ENCODE measurements at regions not wholly inside any gene's neighbourhood (a gene's known extent, or its start where the extent isn't known, plus 50 kb on each side); places are given as distances from the start of the nearest gene placed in this dataset.
"Not testable (repeated sequence)": the region's sequence is repeated elsewhere in the genome, so short reads cannot be mapped to it uniquely, and the experiment has no call there.

DNA sequence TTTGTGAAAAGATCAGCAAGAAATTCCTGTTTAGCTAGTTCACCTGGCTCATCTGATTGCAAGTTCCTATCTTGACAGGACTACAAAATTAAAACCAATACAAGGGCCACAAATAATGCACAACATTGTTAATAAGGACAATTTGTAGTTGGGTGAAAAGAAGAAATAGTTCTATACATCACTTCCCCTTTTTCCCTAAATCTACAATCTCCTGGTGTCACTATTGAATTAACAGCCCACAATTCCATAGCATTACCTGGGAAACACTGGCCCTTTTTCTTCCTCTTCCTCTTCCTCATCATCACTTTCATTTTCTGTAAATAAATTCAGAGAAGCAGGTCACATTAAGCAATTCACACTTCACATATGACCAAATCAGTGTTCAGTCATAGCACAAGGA is 366.9 kb downstream of the FAM72C start:
- H3K27ac ChIP-seq (ENCODE audit: low read length) = no peak overlapping the region
- no peak overlapping the region for H3K4me2 ChIP-seq (ENCODE audit: insufficient read depth, low read length)
- ATAC-seq (ENCODE audit: insufficient read depth, low read depth) (no peak), DNase-seq (no peak)
- TF ChIP-seq, protein P1, sequence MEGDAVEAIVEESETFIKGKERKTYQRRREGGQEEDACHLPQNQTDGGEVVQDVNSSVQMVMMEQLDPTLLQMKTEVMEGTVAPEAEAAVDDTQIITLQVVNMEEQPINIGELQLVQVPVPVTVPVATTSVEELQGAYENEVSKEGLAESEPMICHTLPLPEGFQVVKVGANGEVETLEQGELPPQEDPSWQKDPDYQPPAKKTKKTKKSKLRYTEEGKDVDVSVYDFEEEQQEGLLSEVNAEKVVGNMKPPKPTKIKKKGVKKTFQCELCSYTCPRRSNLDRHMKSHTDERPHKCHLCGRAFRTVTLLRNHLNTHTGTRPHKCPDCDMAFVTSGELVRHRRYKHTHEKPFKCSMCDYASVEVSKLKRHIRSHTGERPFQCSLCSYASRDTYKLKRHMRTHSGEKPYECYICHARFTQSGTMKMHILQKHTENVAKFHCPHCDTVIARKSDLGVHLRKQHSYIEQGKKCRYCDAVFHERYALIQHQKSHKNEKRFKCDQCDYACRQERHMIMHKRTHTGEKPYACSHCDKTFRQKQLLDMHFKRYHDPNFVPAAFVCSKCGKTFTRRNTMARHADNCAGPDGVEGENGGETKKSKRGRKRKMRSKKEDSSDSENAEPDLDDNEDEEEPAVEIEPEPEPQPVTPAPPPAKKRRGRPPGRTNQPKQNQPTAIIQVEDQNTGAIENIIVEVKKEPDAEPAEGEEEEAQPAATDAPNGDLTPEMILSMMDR (IDR thresholded peaks at IDR 0.05; ENCODE audit: borderline replicate concordance, extremely low read depth, low read length, poor library complexity, severe bottlenecking) = no peak
- no peak for TF ChIP-seq EZH2 (IDR thresholded peaks at IDR 0.05; ENCODE audit: borderline replicate concordance, low read depth, low read length, severe bottlenecking)
- no peaks in the 10 kb centered on the region for H3K27me3 ChIP-seq (ENCODE audit: insufficient read depth, low read length, poor library complexity)
- H3K9ac ChIP-seq (ENCODE audit: low read depth, low read length) = no peak overlapping the region
- no peaks in the 10 kb centered on the region for H3K79me2 ChIP-seq (ENCODE audit: insufficient read depth, low read length)
- H3K4me3 ChIP-seq (ENCODE audit: low read depth in 1 of 2, low read length in 2 of 2) = no peak overlapping the region
- no peaks in the 10 kb centered on the region for H3K9me3 ChIP-seq (ENCODE audit: insufficient read depth, low read length, severe bottlenecking)
- H3K36me3 ChIP-seq (ENCODE audit: insufficient read depth, low read length) = no peaks in the 10 kb centered on the region
- no peaks in the 10 kb centered on the region for H3K4me1 ChIP-seq (ENCODE audit: insufficient read depth, low read length)
- no peak overlapping the region for H2AFZ ChIP-seq (ENCODE audit: low read depth, low read length)
- no peaks in the 10 kb centered on the region for H4K20me1 ChIP-seq (ENCODE audit: insufficient read depth, low read length)

DNA sequence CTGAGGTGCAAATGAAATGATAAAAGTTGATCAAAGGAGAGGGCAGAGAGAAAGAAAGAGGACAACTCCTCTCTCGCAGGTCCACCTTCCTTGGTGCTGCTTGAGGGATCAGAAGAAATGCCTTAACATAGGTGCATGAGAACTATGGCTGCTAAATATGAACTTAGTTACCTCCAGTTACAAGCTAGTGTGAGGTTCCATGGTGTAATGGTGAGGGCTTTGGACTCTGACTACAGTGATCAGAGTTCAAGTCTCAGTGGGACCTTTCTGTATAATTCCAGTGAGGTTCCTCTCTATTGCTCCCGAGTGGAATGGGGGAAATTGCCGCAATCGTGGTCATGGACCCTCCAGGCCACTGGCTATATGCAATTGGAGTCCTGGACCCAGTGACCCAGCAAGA is 387.3 kb downstream of the FAM72C start:
- no peaks in the 10 kb centered on the region for H3K79me2 ChIP-seq (ENCODE audit: insufficient read depth, low read length)
- H3K4me1 ChIP-seq (ENCODE audit: insufficient read depth, low read length) = no peaks in the 10 kb centered on the region
- ATAC-seq (ENCODE audit: insufficient read depth, low read depth) (no peak), DNase-seq (no peak)
- no peaks in the 10 kb centered on the region for H3K9me3 ChIP-seq (ENCODE audit: insufficient read depth, low read length, severe bottlenecking)
- H3K4me2 ChIP-seq (ENCODE audit: insufficient read depth, low read length) = no peak overlapping the region
- H3K36me3 ChIP-seq (ENCODE audit: insufficient read depth, low read length) = no peaks in the 10 kb centered on the region
- H2AFZ ChIP-seq (ENCODE audit: low read depth, low read length) = no peak overlapping the region
- H3K27ac ChIP-seq (ENCODE audit: low read length) = no peak overlapping the region
- H4K20me1 ChIP-seq (ENCODE audit: insufficient read depth, low read length) = no peaks in the 10 kb centered on the region
- no peak for TF ChIP-seq EZH2 (IDR thresholded peaks at IDR 0.05; ENCODE audit: borderline replicate concordance, low read depth, low read length, severe bottlenecking)
- no peak overlapping the region for H3K4me3 ChIP-seq (ENCODE audit: low read depth in 1 of 2, low read length in 2 of 2)
- no peaks in the 10 kb centered on the region for H3K27me3 ChIP-seq (ENCODE audit: insufficient read depth, low read length, poor library complexity)
- no peak overlapping the region for H3K9ac ChIP-seq (ENCODE audit: low read depth, low read length)

DNA sequence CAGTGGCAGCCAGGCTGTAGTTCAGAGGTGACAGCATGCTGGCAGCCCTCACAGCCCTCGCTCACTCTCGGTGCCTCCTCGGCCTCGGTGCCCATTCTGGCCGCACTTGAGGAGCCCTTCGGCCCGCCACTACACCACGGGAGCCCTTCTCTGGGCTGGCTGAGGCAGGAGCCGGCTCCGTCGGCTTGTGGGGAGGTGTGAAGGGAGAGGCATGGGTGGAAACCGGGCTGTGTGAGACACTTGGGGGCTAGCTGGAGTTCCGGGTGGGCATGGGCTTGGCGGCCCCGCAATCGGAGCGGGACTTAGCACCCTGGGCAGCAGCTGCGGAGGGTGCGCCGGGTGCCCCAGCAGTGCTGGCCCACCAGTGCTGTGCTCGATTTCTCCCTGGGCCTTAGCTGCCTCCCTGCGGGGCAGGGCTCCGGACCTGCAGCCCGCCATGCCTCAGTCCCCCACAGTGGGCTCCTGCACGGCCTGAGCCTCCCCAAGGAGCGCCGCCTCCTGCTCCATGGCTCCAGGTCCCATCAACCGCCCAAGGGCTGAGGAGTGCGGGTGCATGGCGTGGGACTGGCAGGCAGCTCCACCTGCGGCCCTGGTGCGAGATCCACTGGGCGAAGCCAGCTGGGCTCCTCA is 396.8 kb downstream of the FAM72C start:
- no peak overlapping the region for H3K27ac ChIP-seq (ENCODE audit: low read length)
- DNase-seq = no peak

DNA sequence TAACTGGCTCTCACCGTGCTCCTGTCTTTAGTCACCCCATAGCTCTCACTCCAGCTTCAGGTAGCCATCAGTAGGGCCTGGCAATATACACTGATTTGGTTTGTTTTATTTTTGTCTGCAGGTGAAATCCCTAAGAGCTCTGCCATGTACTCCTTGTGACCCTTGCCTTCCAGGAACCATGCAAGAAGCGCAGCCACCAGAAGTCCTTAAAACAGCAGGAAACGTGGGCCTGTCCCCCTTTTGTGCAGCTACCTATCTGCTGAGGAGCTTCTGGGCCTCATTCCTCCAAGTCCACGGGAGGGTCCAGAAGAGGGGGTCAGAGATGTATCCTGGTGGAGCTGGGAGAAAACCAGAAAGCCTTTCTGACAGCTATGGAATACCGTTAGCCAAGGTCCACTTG is 399.1 kb downstream of the FAM72C start:
- not testable (repeated sequence) for H3K4me1 ChIP-seq (ENCODE audit: insufficient read depth, low read length); H4K20me1 ChIP-seq (ENCODE audit: insufficient read depth, low read length); H3K4me2 ChIP-seq (ENCODE audit: insufficient read depth, low read length); ATAC-seq (ENCODE audit: insufficient read depth, low read depth); H2AFZ ChIP-seq (ENCODE audit: low read depth, low read length); H3K79me2 ChIP-seq (ENCODE audit: insufficient read depth, low read length); H3K9me3 ChIP-seq (ENCODE audit: insufficient read depth, low read length, severe bottlenecking); H3K27ac ChIP-seq (ENCODE audit: low read length); H3K36me3 ChIP-seq (ENCODE audit: insufficient read depth, low read length); DNase-seq; H3K27me3 ChIP-seq (ENCODE audit: insufficient read depth, low read length, poor library complexity); H3K9ac ChIP-seq (ENCODE audit: low read depth, low read length); H3K4me3 ChIP-seq (ENCODE audit: low read depth in 1 of 2, low read length in 2 of 2)

More for the DNA sequence above, 396.8 kb downstream of the FAM72C start:
- no peak overlapping the region for H3K9ac ChIP-seq (ENCODE audit: low read depth, low read length)
- no peak overlapping the region for H3K4me3 ChIP-seq (ENCODE audit: low read depth in 1 of 2, low read length in 2 of 2)
- no peak overlapping the region for H3K4me2 ChIP-seq (ENCODE audit: insufficient read depth, low read length)
- no peaks in the 10 kb centered on the region for H3K27me3 ChIP-seq (ENCODE audit: insufficient read depth, low read length, poor library complexity)
- no peaks in the 10 kb centered on the region for H3K4me1 ChIP-seq (ENCODE audit: insufficient read depth, low read length)
- no peaks in the 10 kb centered on the region for H4K20me1 ChIP-seq (ENCODE audit: insufficient read depth, low read length)
- H3K36me3 ChIP-seq (ENCODE audit: insufficient read depth, low read length) = no peaks in the 10 kb centered on the region
- no peak overlapping the region for H2AFZ ChIP-seq (ENCODE audit: low read depth, low read length)
- no peak for ATAC-seq (ENCODE audit: insufficient read depth, low read depth)
- no peaks in the 10 kb centered on the region for H3K9me3 ChIP-seq (ENCODE audit: insufficient read depth, low read length, severe bottlenecking)
- H3K79me2 ChIP-seq (ENCODE audit: insufficient read depth, low read length) = no peaks in the 10 kb centered on the region
- TF ChIP-seq, protein P1 (IDR thresholded peaks at IDR 0.05; ENCODE audit: borderline replicate concordance, extremely low read depth, low read length, poor library complexity, severe bottlenecking) = no peak
- no peak for TF ChIP-seq EZH2 (IDR thresholded peaks at IDR 0.05; ENCODE audit: borderline replicate concordance, low read depth, low read length, severe bottlenecking)

DNA sequence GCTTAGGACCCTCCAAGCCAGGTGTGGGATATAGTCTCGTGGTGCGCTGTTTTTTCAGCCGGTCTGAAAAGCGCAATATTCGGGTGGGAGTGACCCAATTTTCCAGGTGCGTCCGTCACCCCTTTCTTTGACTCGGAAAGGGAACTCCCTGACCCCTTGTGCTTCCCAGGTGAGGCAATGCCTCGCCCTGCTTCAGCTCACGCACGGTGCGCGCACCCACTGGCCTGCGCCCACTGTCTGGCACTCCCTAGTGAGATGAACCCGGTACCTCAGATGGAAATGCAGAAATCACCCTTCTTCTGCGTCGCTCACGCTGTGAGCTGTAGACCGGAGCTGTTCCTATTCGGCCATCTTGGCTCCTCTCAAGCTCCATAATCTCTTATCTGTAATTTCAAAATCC is 408.0 kb downstream of the FAM72C start:
- not testable (repeated sequence) for H3K4me3 ChIP-seq (ENCODE audit: low read depth in 1 of 2, low read length in 2 of 2); H3K9ac ChIP-seq (ENCODE audit: low read depth, low read length); H3K36me3 ChIP-seq (ENCODE audit: insufficient read depth, low read length); H2AFZ ChIP-seq (ENCODE audit: low read depth, low read length); DNase-seq; H3K4me1 ChIP-seq (ENCODE audit: insufficient read depth, low read length); H4K20me1 ChIP-seq (ENCODE audit: insufficient read depth, low read length); H3K27me3 ChIP-seq (ENCODE audit: insufficient read depth, low read length, poor library complexity); H3K79me2 ChIP-seq (ENCODE audit: insufficient read depth, low read length); H3K4me2 ChIP-seq (ENCODE audit: insufficient read depth, low read length); H3K27ac ChIP-seq (ENCODE audit: low read length); ATAC-seq (ENCODE audit: insufficient read depth, low read depth); H3K9me3 ChIP-seq (ENCODE audit: insufficient read depth, low read length, severe bottlenecking)
